NCI-H446 treated with DMSO at 0.1 percent for 48 hours (cell line): ENCODE measurements at regions not wholly inside any gene's neighbourhood (a gene's known extent, or its start where the extent isn't known, plus 50 kb on each side); places are given as distances from the start of the nearest gene placed in this dataset.
"Not testable (repeated sequence)": the region's sequence is repeated elsewhere in the genome, so short reads cannot be mapped to it uniquely, and the experiment has no call there.

Experiments used
- DNase-seq: peaks from one replicate; lab custom pipeline; 2025; lab: John Stamatoyannopoulos, UW

DNA sequence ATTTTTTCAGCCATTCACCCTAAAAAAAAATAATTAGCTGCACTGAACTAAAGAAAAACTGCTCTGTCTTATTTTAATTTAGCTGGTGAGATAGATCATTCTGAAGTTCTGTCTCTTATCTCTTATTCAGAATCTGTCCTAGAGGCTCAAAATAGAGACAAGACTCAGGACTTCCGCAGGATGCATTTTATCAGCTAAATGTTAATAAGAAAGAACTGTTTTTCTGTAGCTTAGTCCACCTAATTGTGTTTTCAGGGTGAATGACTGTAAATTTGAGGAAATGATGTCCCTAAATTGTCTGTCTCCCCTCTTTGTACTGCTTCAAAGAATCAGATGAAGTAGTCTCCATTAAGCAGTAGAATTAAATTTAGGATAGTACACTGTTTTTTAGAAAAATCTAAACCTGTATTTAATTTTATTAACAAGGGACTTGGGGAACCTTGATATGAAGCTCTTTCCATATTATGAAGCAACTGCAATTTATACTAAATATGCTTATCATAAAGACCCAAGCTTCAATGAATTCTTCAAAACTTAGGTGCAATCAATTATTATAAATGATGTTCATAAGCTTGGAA is 671.9 kb downstream of the RWDD3 start:
- no peak for DNase-seq

DNA sequence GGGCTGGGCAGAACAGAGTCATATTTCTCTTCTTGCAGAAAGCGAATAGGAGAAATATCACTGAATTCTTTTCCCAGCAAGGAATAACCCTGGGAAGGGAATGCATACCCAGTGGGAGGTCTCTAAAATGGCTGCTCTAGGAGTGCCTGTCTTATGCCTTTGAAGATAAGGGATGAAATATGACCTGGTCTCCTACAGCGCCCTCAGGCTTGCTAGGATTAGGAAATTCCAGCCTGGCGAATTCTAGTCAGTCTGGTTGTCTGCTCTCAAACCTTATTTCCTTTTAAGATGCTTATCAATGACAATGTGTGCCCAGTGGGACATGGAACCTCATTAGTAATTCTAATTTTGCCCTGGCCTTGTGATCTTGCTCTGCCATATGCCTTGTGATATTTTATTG is 677.7 kb downstream of the RWDD3 start:
- DNase-seq, result not testable (repeated sequence)

DNA sequence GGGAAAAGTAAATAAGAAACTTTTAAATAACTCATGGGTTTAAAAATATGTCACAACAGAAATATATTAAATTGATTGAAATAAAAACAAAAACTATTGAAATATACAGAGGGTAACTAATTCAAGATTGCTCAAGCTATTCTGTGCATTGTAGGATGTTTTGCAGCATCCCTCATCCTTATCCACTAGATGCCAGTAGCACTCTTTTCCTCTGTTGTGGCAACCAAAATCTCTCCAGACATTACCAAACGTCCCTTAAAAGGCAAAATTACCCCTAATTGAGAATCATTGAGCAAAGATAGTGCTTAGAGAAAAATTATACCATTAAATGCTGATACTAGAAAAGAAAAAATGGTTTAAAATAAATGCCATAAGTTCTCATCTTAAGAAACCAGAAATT is 682.6 kb downstream of the RWDD3 start:
- DNase-seq, result peak; percentile 21

DNA sequence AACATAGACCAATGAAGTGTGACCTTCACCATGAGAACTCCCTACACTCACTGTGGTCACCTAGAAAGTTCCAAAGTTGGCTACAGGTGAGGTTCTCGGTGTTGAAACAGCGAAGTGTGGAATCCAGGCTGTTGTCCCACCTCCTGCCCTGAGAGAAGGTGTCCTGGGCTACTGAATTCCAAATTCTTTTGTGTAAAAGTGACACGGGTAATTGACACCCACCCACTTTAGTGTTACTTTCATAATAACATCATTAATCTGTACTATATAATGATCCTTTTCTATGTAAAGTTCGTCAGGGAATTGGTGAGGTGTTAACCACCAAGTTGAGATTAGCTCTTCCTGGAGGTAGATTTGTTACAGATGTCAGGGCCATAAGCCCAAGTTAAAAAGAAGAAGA is 690.7 kb downstream of the RWDD3 start:
- DNase-seq, result no peak

DNA sequence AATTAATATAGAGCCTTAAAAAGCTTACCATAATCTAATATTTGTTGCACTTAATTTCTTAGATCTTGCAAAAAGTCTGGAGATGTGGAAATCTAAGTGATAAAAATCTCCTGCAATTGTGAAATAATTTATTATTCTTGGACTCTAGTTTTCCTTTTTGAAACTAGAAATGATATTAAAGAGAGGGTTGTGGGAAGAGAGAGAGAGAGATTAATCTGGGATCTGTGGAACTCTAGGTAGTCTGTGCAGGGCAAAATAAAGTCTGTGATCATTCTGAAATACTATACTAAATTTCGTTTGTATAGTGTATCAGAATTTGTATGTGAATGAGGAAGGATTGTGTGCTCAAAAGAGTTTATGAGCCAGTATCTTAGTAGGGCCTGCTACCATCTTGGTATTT is 692.3 kb downstream of the RWDD3 start:
- no peak for DNase-seq

DNA sequence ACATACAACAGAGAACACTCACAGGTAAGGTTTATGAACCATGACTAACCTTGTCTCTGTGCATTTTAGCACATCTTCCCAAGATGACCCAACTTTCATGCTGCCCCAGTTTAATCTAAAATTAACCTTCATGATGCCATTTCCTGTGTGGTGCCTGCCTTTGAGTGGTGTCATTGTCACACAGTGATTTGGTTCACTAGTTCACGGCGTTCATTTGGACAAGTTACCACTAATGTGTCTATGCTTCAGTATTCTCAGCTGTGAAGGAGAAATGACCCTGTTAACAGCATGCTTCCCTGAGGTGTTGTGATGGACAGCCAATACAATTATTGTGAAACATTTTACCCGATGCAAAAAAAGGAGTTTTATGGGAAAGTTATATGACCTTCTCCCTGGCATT is 693.1 kb downstream of the RWDD3 start:
- DNase-seq, result no peak

DNA sequence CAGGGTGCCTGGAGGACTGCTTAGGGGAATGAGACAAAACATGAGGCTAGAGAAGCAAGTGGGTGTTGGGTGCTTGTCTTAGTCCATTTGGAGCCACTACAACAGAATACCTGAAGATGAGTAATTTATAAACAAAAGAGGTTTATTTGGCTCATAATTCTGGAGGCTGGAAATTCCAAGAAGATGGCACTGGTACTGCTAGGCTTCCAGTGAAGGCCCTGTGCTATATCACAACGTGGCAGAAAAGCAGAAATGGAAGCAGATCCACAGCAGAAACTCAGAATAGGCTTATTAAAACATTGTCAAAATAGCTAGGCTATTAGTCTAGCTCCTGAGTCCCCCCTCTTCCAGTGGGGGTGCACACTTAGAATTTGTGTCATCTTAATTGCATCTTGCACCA is 701.7 kb downstream of the RWDD3 start:
- DNase-seq, result no peak

DNA sequence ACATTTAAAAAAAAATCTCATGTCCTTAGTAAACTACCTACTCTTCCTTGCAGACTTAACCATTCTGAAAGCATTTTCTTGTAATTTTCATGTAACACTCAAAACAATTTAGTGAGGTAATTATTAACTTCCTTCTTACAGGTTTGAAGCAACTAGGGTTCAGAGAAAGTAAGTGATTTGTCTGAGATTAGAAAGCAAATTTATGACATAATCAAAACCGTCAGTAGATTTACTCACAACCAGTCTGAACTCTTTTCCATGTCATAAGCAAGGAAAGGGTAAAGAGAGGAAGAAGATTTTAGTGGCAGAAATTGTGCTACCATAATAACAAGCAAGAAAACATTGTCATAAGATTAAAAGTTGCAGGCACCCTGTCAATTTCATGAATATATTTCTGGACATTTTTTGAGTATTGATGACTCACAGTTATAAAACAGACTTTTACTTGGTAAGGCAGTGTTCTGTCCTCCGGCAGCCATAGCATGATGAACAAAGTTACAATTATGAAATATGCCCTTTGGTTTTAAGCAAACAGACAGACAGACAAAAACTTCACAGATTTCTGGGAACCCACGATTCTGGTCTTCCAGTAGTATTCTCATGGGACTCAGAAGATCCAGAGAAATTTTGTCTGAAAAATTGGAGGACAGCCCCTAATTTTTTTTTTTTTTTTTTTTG is 707.2 kb downstream of the RWDD3 start:
- no peak for DNase-seq

DNA sequence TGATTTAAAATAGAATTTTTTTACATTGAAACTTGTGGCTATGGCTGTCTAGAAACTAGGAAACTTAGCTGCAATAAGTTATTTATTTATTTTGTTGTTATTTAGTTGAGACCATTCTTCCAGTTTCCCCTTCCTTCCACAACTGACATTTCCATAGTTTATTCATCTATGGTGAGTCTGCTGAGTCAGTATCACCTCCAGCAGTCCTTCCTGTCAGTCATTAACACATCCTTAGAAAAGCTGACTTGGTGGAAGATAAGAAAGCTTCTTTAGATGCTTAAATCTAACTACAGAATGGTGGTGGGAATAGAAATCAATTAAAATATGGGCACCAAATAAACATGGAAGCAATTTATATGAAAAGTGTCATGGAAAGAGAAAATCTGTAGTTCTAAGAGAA is 714.0 kb downstream of the RWDD3 start:
- no peak for DNase-seq

DNA sequence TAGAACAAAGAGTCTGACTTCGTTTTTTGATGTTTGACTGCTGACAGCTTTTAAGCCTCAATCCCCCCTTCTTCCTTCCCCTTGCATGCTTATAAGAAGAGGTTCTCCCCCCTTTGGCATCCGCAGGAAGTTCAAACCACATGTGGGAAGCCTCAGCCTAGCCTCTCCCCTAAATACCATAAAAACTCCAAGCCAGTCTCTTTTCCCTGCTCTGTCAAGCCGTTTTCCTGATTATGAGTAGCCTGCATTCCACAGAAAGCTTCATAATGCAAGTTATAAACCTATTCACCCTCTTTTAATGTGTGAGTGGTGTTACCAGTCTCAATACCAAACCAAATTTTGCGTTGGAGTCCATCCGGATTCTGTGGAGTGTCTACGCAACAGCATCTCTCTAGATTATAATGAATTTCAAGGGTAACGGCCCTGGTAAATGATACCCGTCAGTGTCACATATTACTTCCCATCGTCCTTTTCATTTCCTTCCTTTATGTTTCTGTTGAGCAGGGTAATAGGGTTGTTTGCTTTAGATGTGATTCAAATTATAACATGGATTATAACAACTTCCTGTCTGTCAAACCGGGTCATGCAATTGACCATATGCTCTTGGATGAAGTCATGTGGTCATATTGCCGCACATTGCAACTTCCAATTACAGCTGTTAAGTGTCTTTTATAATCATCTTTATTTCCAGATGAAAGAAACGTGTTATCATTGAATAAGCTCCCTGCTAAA is 717.5 kb downstream of the RWDD3 start:
- no peak for DNase-seq

DNA sequence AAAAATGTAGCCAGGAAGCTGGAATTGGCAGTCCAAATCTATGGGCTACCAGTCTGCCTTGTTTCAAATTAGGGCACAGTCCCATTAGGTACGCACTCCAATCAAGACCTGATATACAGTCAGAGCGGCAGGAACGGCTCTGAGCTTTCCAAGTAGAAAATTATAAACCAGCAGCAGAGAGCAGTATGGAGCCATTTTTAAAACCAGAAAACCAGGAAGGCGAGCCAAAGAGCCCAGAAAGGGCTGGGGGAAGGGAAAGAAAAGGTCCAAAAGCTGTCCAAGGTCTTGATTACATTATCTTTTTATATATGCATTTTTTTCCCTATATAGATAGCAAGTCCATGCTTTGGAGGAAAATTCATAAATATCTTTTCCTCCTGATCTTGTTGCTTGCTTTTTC is 719.0 kb downstream of the RWDD3 start:
- DNase-seq, result peak; percentile 31

DNA sequence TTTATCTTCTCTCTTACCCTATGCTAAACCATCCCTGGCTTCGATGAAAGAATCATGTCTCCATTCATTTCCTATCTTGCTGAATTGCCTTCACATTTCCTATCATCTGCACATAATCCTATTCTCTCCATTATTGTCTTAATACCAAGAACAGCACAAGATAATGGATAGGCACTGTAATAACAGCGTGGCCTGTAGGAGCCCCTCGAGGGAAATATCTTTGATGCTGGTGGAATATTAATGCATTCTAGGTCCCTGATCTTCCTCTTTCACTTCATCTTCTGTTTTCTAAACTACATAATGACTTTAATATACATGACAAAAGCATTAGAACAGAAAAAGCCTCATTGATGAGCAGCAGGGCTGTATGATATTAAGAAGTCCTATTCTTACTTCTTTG is 720.6 kb downstream of the RWDD3 start:
- DNase-seq, result no peak

DNA sequence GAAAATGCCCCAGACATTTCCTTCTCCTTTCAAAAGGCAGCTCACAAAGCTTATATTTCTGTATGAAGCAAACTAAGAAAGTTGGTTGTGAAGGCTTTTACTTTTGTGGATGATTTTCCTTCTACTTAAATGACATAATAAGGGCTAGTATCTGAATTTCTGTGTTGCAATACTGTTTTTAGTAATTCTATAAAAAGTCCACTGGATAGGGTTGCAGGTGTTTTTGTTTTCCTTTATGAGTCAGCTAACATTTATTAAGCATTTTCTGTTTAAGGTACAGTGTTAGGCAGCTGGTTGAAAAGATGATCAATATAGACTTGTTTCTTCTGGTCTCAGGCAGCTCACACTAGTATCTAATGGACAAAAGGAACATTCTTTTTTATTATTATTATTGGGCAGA is 722.2 kb downstream of the RWDD3 start:
- no peak for DNase-seq

DNA sequence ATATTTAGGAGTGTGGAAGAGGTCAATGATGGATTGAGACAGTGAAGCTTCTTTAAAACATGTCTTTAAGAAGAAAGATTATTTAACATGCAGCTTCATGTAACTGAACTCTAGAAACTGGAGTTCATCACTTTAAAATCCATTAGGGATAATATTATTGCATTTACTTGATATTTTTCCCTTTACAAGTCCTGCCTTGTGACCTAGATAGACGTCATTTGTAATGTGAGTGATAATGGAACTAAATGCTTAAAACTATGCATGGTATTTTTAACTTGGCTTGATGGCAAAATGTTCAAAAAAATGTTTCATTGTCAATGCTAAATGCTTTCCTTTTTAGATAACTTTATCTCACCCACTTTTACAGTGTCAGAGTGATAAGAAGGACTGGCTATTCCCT is 723.7 kb downstream of the RWDD3 start:
- DNase-seq, result no peak

DNA sequence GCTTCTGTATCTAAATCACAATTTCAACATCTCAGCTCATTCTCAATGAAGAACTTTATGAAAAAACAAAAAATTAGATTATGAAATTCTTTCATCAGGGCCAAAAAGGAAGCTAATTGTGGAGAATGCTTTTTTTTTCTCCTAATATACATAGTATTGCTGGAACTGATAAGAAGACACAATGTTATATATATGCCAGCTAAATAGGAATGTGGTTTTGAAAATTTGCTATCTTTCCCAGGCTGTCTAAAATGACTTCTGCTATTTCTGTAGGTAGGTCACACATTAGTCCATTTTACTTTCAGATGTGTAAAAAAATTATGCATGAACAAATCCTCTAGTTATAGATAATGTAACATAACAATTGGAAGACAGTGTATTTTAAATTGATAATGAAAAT is 732.9 kb downstream of the RWDD3 start:
- no peak for DNase-seq

DNA sequence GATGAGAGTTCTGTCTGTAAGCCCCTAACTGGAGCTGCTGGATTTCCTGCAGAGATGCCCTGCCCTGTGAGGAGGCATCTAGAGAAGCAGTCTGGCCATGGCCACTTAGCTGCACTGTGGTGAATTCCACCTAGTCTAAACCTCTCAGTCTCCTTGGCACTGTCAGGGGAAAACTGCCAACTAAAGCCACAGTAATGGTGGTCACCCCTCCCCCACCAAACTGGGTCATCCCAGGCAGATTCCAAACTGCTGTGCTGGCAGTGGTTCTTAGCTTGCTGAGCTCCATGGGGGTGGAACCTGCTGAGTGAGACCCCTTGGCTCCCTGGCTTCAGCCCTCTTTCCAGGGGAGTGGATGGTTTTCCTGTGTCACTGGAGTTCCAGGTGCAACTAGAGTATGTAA is 740.6 kb downstream of the RWDD3 start:
- no peak for DNase-seq

DNA sequence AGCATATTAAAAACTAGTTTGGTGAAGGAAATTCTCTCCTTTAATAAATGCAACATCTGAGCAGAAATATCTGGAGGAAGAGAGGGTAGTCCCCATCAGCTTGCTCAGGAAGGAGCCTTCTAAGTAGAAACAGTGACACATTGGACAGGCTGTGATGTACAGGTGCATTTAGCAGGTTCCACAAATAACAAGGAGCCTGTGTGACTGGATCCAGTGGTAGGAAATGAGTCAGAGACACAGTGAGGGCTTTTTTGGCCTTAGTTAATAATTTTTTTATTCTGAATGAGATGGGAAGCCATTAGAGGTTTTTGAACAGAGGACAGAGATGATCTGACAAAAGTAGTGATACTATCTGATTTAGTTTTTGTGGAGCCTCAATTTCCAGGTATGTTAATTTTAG is 738.9 kb upstream of the PTBP2 start:
- DNase-seq, result no peak

DNA sequence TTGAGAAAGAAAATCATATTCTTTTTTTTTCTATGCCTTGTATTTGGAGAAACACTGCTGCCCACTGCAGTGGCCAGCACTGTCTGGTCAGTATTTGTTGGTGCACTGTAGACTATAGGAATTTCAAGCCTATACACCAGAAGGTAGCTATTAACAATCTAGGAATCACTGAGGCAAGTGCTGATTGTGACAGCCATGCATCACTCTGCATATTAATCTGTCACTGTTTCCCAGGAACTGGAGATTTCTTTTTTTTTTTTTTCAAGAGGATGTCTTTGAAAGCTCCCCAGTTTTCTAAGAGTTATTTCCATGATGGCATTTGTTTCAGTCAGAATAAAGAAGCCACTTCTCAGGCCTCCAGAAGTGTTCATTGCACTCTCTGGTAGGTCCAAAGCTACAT is 737.8 kb upstream of the PTBP2 start:
- no peak for DNase-seq

DNA sequence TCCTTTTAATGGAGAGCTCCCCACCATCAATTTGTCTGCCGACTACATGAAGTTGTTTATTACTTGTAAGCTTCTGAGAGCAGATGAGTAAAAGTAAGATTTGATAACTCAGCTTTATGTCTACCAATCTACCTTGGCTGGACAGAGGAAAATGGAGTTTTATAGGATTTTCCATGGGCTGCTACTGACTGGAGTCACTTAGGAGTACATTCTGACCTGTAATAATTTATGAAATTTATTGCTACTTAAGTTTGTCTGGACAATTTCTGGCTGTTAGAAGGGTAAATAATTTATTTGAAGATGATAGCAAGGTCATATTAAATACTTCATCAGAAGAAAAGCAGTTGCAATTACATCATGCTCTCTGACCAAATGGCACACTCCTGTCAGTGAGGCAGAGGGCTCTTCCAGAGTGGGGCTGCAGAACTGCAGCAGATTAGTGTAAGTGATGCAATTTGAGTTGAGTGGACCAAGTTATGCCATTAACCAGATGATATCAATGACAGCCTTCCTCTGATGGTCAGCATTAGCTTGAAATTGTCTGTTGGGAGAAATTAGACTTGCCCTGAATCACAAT is 736.7 kb upstream of the PTBP2 start:
- DNase-seq, result no peak

DNA sequence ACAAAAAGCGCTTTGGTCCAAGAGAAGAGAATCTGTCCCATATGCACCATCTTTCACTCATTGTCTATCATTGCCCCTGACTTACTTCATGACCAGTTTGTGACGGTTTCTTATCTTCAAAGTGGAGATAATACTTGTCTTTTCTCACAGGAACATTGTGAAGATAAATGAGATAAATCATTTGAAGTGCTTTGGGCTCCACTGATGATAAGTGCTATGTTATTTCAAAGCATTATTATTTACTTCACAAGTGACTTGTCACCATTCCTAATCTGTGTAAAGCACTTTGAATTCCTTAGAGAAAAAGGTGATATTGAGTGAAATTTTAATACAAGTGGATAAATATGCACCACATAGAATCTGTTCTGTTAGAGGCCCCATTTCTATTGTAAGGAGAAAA is 731.6 kb upstream of the PTBP2 start:
- DNase-seq, result no peak

DNA sequence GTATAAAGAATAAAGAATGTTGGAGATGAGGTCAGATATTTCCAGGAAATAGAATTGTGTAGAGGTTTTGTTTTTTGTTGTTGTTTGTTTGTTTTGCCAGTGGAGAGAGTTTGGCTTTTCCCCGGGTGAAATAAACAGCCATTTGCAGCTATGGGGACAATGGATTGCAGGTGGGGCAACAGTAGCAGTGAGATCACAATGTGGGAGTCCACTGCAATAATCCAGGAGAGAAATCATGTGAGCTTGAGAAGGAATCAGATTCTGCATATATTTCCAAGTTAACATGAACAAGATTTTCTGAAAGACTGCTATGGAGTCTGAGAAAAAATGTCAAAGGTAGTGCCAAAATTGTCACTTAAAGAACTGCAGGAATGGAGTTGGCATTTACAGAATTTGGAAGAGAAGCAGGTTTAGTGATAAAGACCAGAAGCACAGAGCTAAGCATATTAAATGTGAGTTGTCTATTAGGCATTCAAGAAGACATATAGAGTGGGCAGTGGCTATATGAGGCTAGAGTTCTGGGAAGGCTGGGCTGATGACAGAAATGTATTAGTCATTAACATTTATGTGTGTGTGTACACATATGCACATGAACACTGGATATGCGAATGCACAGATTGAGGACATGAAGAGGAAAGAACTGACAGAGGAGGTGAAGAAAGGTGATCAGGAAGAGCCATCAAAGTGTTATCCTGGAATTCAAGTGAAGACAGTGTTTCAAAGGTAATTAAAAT is 729.6 kb upstream of the PTBP2 start:
- no peak for DNase-seq

DNA sequence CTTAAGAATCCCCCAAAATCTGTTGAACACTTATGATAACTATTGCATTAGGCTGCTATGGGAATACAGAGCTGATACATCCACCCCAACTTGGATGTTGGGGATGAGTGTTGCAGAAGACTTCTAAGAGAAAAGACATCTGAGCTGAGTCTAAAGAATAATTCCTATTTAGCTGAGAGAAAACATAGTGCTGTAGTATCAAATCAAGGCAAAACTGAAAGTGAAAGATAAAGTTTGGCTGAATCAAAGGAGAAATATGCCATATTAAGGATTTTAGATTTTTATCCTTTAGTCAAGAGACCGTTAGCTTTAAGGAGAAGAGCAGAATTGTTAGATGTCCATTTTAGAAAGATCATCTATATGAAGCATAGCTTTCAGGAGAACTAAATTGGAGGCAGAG is 726.9 kb upstream of the PTBP2 start:
- no peak for DNase-seq

DNA sequence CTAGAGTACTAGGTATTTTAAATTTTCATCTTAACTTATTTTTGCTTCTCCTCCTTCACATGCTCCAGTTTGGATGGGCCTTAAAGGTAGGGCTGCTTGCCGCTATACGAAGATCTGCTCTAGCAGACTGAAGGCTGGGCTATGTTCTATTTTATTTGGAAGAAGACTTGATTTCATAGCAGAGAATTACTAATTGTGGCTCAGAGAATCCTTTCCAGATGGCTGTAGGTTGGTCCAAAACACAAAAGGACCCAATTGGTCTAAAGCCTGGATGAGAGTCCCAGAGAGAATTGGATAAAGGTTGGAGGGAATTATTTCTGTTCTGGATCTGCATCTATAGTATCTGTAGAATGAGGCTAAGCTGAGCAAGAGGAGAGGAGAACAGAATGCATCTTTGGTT is 719.4 kb upstream of the PTBP2 start:
- DNase-seq, result peak; percentile 18
